Muscle of leg (tissue), 3 donors: ENCODE measurements at regions not wholly inside any gene's neighbourhood (a gene's known extent, or its start where the extent isn't known, plus 50 kb on each side); places are given as distances from the start of the nearest gene placed in this dataset.

Experiments used
- DNase-seq: peaks from one replicate; pipeline ENCODE4 v3.0.0; 2013
- H3K27ac ChIP-seq: one replicate; pipeline ENCODE4 v1.5.1; 2013; ENCODE audit warnings: mild to moderate bottlenecking, low read length, control low read depth
- H3K27me3 ChIP-seq: one replicate; pipeline ENCODE4 v1.6.1; 2013; ENCODE audit warnings: low read length; ENCODE audit not compliant: control insufficient read depth, insufficient read depth
- H3K36me3 ChIP-seq: one replicate; pipeline ENCODE4 v1.6.1; 2013; ENCODE audit warnings: low read length; ENCODE audit not compliant: control insufficient read depth, insufficient read depth
- H3K4me1 ChIP-seq: one replicate; pipeline ENCODE4 v1.6.1; 2013; ENCODE audit warnings: low read length; ENCODE audit not compliant: control insufficient read depth, insufficient read depth
- H3K4me3 ChIP-seq: one replicate; pipeline ENCODE4 v1.5.1; 2013; ENCODE audit warnings: low read length, control low read depth
- H3K9me3 ChIP-seq: replicated peaks from 2 replicates; pipeline ENCODE4 v1.6.1; 2013; ENCODE audit warnings: low read depth, low read length; ENCODE audit not compliant: control insufficient read depth
- WGBS: methylation state at CpG from one replicate; pipeline ENCODE4 v1.1.5; 2013; ENCODE audit warnings: missing lambda C conversion rate; ENCODE audit not compliant: insufficient coverage; 5-methylcytosine and 5-hydroxymethylcytosine counted together

GRCh38 chr7:25391295-25391861 lies 163.1 kb upstream of the NPVF start:
- Histone ChIP-seq H3K4me1 (peaks cover 8% of the 10 kb centered on the region), H3K27me3 (no peaks in the 10 kb centered on the region), H3K27ac (peak overlapping the region; percentile 9), H3K36me3 (no peaks in the 10 kb centered on the region), H3K9me3 (no peaks in the 10 kb centered on the region), H3K4me3 (no peak overlapping the region)
- DNase-seq: peak; percentile 80
- WGBS: no CpG with 5 or more reads among the region's 5 CpGs

- H3K4me1 ChIP-seq: peaks cover 5% of the 10 kb centered on the region
- no peak overlapping the region for H3K4me3 ChIP-seq
- DNase-seq: no peak
- no CpG with 5 or more reads among the region's 7 CpGs for WGBS
- no peaks in the 10 kb centered on the region for H3K9me3 ChIP-seq
- peak overlapping the region; percentile 21 for H3K27ac ChIP-seq
- no peaks in the 10 kb centered on the region for H3K27me3 ChIP-seq
- H3K36me3 ChIP-seq: no peaks in the 10 kb centered on the region
Measured at GRCh38 chr7:25391961-25392587, 163.8 kb upstream of the NPVF start.

- Histone ChIP-seq H3K27me3 (no peaks in the 10 kb centered on the region), H3K36me3 (no peaks in the 10 kb centered on the region), H3K4me3 (no peak overlapping the region), H3K9me3 (no peaks in the 10 kb centered on the region), H3K4me1 (peaks cover 5% of the 10 kb centered on the region), H3K27ac (peak overlapping the region; percentile 21)
- DNase-seq: no peak
- WGBS: 80% methylated on average over 4 of the region's 10 CpGs
Measured at GRCh38 chr7:25392588-25393338, 164.5 kb upstream of the NPVF start.

GRCh38 chr7:25395976-25396375 lies 167.7 kb upstream of the NPVF start:
- no peak overlapping the region for H3K27ac ChIP-seq
- DNase-seq: no peak
- WGBS: 76% methylated on average over 3 of the region's 5 CpGs
- H3K9me3 ChIP-seq: no peaks in the 10 kb centered on the region
- H3K27me3 ChIP-seq: no peaks in the 10 kb centered on the region
- H3K4me1 ChIP-seq: peaks cover 3% of the 10 kb centered on the region
- no peaks in the 10 kb centered on the region for H3K36me3 ChIP-seq
- no peak overlapping the region for H3K4me3 ChIP-seq

- no peak for DNase-seq
- 38% methylated on average over 2 of the region's 3 CpGs for WGBS
Measured at GRCh38 chr7:25396668-25397067, 168.4 kb upstream of the NPVF start.

GRCh38 chr7:25398418-25398817 lies 170.1 kb upstream of the NPVF start:
- WGBS: no CpG with 5 or more reads among the region's 5 CpGs
- H3K27ac ChIP-seq: no peak overlapping the region
- no peaks in the 10 kb centered on the region for H3K9me3 ChIP-seq
- H3K4me3 ChIP-seq: no peak overlapping the region
- H3K27me3 ChIP-seq: no peaks in the 10 kb centered on the region
- no peaks in the 10 kb centered on the region for H3K36me3 ChIP-seq
- H3K4me1 ChIP-seq: no peaks in the 10 kb centered on the region
- no peak for DNase-seq

More at GRCh38 chr7:25396668-25397067, 168.4 kb upstream of the NPVF start:
- no peak overlapping the region for H3K27ac ChIP-seq
- H3K9me3 ChIP-seq: no peaks in the 10 kb centered on the region
- no peaks in the 10 kb centered on the region for H3K27me3 ChIP-seq
- no peaks in the 10 kb centered on the region for H3K36me3 ChIP-seq
- no peak overlapping the region for H3K4me3 ChIP-seq
- H3K4me1 ChIP-seq: peaks cover 3% of the 10 kb centered on the region

GRCh38 chr7:25399000-25399750 lies 170.9 kb upstream of the NPVF start:
- H3K4me3 ChIP-seq: no peak overlapping the region
- no peaks in the 10 kb centered on the region for H3K27me3 ChIP-seq
- H3K4me1 ChIP-seq: no peaks in the 10 kb centered on the region
- no peaks in the 10 kb centered on the region for H3K36me3 ChIP-seq
- H3K9me3 ChIP-seq: no peaks in the 10 kb centered on the region
- DNase-seq: no peak
- WGBS: no CpG with 5 or more reads among the region's 8 CpGs
- H3K27ac ChIP-seq: no peak overlapping the region

- DNase-seq: no peak
- no peak overlapping the region for H3K27ac ChIP-seq
Measured at GRCh38 chr7:25402532-25402931, 174.2 kb upstream of the NPVF start.

GRCh38 chr7:25405736-25406135 lies 177.4 kb upstream of the NPVF start:
- no peaks in the 10 kb centered on the region for H3K36me3 ChIP-seq
- no peak overlapping the region for H3K4me3 ChIP-seq
- peaks cover 3% of the 10 kb centered on the region for H3K27me3 ChIP-seq
- 13% methylated on average over 3 of the region's 5 CpGs for WGBS
- H3K4me1 ChIP-seq: no peaks in the 10 kb centered on the region
- no peaks in the 10 kb centered on the region for H3K9me3 ChIP-seq
- DNase-seq: peak; percentile 64
- H3K27ac ChIP-seq: no peak overlapping the region

More at GRCh38 chr7:25402532-25402931, 174.2 kb upstream of the NPVF start:
- Histone ChIP-seq H3K4me3 (no peak overlapping the region), H3K27me3 (peaks cover 3% of the 10 kb centered on the region), H3K4me1 (no peaks in the 10 kb centered on the region), H3K36me3 (no peaks in the 10 kb centered on the region), H3K9me3 (no peaks in the 10 kb centered on the region)
- WGBS: 83% methylated on average over 1 of the region's 4 CpGs

- Histone ChIP-seq H3K27ac (no peak overlapping the region), H3K27me3 (peaks cover 3% of the 10 kb centered on the region), H3K36me3 (no peaks in the 10 kb centered on the region), H3K9me3 (no peaks in the 10 kb centered on the region), H3K4me3 (no peak overlapping the region), H3K4me1 (no peaks in the 10 kb centered on the region)
- DNase-seq: no peak
Measured at GRCh38 chr7:25407053-25407452, 178.8 kb upstream of the NPVF start.
